Embryonic facial prominence (tissue), 1 donor: ENCODE measurements at regions not wholly inside any gene's neighbourhood (a gene's known extent, or its start where the extent isn't known, plus 50 kb on each side); places are given as distances from the start of the nearest gene placed in this dataset.

Experiments
- DNase-seq: peaks from one replicate; pipeline ENCODE4 v3.0.0-alpha.2; 2016; ENCODE audit errors: extremely low spot score

DNA sequence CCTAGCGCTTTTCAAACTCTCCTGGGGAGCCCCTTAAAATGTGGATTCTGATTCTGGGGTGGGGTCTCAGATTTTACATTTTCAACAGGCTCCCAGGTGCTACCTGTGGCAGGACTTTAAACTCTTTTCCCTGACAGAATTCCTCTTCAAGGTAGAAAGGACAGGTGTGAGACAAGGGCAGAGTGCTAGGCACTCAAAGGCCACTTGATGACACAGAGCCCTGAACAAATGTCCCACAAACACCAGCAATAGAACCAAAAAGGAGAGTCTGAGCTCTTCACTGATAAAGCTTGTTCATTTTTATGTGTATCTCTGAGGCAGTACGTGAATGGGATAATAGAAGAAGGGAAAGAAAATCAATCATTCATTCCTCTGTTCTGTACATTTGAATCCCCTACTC lies 77.7 kb upstream of the PELI1 start:
- DNase-seq: no peak

DNA sequence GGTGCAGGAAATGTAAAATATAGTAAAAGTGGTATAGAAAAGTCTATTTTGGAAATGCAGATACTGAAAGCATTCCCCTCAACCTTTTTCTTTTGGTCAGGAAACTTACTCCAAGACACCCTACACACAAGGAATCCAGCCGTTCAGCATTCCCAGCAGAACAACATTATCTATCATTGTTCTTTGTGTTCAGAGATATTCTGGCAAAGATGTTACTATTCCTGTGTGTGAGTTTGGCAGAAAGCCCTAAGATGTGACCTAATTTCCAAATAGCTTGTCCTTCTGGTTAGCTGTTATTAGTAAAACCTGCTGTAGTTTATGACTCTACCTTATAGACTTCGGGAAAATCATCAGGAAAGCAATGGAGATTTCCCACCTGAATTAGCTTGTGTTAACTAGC lies 78.1 kb upstream of the PELI1 start:
- no peak for DNase-seq

DNA sequence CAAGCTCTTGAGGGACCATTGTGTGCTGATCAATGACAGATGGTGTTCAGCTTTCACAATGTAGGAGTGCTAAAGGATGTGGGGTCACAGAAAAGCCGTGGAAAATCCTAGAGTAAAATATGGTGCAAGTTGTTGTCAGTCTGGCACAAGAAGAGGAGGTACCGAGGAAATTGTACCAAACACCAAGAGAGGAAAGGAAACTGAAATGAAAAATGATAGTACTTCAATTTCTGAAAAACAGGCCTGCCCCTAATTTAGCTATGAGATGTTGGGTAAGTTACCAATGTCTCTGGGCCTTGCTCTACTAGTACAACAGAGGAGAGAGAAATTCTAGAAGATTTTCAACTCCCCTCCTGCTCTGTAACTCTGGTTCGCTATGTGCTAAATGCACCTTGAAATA lies 78.8 kb upstream of the PELI1 start:
- no peak for DNase-seq

DNA sequence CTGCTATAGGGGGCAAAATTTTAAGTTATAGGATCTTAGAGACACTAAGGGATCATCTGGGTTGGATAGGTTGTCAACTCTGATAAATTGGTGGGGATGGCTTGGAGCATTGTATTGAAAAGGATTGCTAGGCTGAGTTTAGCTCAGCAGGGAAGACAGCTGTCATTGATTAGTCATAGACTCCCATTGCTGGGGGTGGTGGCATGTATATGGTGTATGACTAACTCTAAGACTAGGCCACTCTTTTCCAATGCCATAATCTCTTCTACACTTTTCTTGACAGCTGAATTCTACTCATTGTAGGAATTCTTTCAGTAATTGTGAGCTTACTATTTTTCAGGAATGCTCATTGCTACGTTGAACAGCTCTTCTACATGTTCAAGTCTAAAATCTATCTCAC lies 81.3 kb upstream of the PELI1 start:
- DNase-seq: no peak

DNA sequence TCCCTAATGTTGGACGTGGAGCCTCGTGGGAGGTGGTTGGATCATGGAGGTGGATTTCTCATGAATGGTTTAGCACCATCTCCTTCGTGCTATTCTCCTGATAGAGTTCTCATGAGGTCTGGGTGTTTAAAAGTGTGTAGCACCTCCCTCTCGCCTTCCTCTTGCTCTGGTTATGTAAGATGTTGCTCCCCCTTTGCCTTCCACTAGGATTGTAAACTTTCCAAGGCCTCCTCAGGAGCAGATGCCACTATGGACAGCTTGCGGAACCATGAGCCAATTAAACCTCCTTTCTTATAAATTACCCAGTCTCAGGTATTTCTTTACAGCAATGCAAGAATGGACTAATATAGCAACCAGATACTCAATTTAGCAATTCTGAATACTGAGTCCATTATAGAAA lies 82.4 kb upstream of the PELI1 start:
- no peak for DNase-seq

DNA sequence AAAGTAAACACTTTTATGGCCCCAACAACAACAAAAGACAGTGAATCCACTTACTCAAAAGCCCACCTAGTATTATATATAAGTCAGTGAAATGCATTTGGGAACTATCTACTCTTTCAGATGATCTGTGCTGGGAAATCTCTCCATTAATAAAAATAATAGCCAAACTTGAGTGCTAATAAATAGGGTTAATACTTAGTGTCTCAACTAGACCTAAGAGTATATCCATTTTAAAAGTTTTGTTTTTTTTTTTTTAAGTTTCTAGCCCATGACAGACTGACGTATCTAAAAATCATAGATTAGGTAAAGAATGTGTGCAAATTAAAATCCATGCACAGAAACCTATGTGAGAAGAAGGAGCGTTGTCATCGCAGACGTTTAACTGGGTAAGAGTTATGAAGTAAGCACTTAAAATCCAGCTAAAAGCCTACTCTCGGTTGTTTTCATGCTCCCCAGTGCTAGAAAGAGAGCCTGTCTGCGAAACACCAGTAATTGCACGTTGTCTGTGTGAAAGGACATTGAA lies 83.4 kb upstream of the PELI1 start:
- DNase-seq: no peak

DNA sequence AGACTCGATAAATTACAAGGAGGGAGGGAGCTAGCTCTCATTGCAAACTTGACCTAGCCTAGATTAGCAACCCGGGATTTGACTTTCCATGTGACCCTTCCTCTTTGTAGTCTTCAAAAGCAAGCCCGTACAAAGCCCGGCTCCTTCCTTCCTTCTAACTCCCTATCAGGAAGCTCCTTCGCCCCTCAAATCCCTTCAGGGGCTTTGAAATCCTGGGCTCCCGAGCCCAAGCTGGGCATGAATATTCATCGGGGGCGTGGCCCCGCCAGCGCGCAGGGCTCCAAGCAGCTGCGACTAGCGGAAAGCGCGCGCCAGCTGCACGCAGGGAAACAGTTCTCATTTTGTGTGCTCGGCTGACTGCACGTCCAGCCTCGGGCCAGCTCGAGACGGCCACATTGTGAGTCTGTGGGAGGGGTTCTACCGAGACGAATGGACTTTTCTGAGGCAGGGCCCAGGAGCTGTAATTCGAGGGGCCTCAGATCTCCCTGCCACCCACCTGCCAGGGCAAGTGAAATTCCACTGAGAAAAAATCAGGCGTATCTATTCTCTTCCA lies 84.0 kb upstream of the PELI1 start:
- DNase-seq: peak; percentile 64

DNA sequence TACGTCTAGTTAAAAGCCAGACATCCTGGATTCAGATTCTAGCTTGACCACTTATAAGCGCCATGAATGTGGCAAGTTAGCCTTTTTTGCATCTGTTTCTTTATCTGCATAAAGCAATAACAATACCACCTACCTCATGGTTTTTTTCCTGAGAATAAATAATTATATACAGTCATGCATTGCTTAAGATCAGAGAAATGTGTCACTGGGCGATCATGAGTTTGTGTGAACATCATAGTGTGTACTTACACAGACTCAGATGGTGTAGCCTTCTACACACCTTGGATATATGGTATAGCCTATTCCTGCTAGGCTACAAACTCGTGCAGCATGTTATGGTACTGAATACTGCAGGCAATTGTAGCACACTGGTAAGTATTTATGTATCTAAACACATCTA lies 84.7 kb upstream of the PELI1 start:
- DNase-seq: no peak

DNA sequence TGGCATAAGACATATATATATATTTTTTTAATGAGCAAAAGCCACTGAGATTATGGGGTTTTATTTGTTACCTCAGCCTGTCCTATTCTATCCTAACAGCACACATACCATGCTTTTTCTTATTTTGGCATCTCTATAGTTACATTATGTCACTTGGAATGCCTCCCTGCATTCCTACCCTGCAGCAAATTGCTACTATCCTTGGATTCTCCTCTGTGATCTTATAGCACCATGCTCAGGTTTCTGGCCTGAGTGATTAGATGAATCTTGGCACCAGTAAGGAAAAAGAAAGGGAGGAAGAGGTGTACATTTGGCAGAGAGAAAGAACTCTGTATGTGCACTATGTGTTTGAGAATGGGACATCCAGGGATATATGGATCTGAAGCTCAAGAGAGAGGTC lies 86.3 kb upstream of the PELI1 start:
- no peak for DNase-seq

DNA sequence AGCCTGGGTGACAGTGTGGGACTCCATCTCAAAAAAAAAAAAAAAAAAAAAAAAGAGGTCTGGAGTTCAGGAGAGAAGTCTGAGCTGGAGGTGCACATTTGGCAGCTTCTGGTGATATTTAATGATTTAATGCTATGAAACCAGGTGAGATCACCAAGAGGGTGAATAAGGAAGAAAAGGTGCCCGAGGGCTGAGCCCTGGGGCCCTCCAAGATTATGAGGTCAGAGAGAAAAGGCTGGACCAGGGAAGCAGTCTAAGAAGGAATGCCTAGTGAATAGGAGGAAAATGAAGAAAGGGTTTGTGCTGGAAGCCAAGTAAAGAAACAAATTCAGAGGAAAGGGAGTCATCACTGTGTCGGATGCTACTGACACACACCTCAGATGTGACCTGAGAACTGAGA lies 88.0 kb upstream of the PELI1 start:
- DNase-seq: no peak

DNA sequence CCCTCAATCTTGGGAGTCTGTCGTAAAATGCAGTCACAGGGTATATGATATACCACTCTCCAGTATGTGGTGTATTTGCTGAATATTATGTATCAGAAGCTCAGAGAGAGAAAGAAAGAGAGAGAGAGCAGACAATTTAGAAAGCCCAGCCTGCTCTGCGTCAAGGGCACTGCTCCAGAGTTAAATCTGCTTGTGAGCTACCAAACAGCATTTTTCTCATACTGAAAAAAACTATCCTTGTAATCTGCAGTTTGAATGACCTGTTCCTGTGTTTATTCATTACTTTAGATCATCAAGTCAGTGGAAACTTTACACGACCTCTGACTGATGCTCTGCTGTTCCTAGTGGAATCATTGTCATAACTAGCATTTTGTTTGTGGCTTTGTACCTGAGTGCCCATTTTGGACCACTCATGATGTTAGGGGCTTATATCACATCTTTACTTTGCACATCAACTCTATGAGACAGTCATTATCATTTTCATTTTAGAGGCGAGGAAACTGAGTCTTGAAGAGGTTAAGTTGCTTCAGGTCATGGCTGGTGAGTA lies 89.2 kb upstream of the PELI1 start:
- no peak for DNase-seq

DNA sequence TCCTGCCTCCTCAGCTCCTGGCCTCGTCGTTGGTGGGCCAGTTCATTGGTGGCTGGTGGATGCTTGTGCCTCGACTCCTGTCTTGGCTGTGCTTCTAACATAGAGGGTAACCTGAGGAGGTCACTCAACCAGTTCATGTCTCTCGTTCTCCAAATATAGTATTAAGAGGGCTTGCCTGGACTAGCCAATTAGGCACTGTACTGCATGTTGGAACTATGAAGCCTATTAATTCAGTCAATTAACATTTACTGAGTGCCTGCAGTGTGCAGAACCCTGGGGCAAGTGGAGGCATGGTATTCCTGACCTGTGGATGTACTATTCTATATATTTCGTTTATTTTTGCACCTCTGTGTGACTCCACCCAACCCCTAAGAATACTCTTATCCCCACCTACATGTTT lies 89.9 kb upstream of the PELI1 start:
- no peak for DNase-seq

DNA sequence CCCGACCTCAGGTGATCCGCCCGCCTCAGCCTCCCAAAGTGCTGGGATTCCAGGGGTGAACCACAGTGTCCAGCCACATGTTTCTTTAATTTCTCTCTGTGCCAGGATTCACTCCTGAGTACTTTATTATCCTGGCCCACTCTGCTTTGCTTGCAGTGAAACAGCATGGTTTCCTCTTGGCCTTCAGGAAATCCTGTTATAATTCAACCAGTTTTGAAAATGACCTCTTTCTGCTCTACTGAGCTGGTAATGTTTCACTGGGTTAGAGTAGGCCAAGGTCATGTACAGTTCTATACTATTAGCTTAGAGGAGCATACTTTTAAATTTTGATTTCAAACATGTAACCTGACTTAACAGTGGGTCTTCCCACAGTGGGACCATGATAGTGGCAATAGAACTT lies 90.6 kb upstream of the PELI1 start:
- DNase-seq: no peak

DNA sequence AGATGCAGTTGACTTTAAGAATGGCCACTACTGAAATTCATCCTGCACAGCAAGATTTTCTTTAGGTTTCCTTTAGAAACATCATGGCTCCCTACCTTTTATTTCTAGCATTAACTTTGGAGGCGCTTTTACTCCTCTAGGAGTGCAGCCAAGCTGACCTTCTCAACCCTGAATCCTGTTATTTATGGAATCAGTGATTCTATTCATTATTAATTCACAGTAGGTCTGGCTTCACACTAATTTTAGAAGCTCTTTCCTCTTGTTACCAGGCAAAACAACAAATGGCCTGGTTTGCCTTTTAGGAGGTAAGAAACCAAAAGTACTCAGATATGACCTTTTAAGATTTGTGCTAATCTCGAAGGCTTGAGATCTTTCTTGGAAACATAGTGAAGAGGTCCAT lies 93.0 kb upstream of the PELI1 start:
- DNase-seq: no peak

DNA sequence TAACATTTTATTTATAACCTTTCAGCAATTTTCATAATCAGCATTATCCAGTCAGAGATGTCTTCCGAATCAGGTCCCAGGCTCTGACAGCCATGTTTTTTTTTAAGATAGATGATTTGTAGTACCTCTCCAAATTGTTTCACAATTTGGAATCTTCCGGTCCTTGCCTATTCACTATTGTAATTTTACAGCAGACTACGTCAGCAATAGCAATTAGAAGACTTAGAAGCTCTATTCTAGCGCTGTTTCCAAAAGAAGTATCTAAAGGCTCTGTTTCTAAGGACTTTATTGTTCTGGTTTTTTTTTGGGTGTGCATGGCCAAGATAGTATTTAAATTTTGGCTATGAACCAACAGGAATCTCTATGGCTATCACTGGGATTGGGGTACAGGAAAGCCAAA lies 94.6 kb upstream of the PELI1 start:
- no peak for DNase-seq

DNA sequence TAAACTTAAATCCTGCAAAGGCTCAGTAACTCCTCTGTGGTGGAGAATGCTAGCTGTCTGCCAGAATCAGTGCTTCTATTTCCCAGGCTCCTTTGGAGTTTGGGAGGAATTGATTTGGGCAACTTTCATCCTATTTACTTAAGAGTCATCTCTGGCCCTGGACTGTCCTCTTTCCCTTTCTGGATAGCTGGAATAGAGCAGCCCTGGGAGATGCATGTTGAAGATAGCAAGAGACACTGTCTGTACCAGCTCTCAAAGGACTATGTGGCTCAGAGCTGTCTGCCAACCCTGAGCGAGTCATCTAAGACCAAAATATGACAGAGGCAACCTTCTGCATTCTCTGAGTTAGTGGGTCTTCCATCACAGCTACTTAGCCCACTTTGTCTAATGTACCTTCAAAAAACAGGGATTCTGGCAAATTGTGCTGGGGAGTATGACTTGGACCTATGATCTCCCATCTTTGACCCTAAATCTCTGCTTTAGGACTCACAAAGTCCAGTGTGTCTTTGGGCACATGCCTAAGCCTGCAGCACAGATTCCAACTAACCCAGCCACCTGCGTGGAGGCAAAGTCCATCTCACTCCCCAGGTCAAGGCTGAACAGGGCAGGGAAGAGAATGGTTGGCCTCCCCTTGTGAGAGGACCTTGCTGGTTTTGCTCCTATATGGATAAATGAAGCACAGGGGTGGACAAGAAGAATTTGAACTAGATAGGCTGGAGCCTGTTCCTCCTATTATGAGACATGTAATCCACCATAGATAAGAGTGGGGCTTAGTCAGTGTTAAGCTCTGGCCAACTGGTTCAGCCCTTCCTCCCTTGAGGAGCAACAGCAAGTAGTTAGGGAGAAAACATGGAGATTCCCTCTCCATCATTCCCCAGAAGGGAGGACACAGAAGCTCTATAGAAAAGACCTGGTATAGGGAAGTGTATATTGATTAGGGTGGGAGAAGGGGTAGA lies 99.1 kb upstream of the PELI1 start:
- DNase-seq: no peak

DNA sequence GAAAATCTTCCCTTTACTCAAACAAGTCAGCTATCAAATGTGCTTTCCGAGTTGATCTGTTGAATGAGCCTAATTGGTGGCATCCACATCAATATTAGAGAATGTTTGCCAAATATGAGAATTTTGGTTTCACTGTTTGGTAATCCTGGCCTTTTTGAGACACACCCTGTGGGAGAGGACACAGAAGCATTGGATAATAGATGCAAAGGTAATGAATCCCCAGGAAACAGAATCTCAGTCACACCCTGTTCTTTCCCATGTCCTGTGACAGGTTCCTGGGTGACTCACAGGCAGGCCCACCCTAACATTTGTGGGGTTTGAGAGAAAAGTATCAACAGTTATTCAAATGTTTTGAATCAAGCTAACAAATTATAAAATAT lies 99.8 kb upstream of the PELI1 start:
- no peak for DNase-seq

DNA sequence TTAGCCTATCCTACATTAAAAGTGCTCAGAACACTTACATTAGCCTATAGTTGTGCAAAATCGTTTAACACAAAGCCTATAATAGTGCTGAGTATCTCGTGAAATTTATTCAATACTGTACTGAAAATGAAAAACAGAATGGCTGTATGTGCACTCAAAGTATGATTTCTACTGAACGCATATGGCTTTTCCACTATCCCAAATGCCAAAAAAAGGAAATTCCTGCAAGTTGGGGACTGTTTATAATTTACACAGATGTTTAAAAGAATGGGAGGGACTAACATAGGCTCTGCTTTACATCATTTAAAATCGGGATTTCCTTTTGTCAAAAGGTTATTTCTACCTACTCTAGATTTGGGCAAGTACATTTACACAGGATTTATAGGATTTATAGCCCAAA lies 101.4 kb upstream of the PELI1 start:
- DNase-seq: no peak

DNA sequence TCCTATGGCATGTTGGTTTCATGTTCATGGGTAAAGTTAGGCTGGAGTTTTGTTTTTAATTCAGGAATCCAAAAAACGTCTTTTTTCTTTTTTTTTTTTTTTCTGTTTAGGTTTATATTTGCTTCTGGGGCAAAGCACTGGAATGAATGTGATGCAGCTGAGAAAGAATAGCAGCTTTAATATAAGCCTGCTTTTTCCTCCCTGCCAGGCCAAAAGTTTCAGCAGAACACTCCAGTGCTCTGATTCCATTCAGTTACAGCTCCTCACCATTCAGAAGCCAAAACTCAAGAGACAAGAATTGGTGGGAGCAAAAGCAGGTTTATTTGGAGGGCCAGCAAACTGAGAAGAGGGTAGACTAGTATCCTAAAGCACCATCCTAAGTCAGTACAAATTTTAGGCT lies 102.7 kb upstream of the PELI1 start:
- no peak for DNase-seq

DNA sequence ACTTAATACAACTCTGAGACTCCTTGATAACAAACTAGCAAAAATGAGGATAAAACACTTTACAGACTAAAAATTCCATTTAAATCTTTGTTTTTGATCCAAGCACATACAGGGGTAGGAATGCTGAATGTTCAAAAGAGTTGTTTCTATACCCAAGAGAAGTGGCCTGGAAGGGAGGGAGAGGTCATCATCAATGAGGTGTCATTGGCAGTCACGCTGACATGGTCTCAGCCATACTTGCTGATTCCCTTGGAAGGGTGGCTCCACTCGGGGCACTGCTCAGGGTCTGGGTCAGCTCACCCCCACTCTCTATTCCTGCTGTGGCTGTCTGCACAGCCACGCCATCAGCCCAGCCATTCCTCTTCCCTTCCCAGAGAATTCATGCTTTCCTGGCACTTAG lies 105.2 kb upstream of the PELI1 start:
- no peak for DNase-seq

DNA sequence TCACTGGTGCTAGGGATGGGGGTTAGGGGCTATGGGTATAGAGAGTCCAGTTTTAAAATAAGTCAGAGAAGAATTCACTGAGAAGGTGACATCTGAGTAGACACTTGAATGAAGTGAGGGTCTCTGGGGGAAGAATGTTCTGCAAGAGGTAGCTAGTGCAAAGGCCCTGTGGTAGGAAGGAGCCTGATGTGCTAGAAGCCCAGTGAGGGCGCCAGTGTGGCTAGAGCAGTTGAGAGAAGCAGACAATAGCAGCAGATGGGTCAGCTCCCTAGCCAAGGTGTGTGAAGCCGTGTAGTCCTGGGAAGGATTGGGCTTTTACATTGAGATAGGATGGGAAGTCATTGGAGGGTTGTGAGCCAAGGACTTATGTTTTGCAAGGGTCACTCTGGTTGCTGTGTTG lies 105.8 kb upstream of the PELI1 start:
- no peak for DNase-seq

DNA sequence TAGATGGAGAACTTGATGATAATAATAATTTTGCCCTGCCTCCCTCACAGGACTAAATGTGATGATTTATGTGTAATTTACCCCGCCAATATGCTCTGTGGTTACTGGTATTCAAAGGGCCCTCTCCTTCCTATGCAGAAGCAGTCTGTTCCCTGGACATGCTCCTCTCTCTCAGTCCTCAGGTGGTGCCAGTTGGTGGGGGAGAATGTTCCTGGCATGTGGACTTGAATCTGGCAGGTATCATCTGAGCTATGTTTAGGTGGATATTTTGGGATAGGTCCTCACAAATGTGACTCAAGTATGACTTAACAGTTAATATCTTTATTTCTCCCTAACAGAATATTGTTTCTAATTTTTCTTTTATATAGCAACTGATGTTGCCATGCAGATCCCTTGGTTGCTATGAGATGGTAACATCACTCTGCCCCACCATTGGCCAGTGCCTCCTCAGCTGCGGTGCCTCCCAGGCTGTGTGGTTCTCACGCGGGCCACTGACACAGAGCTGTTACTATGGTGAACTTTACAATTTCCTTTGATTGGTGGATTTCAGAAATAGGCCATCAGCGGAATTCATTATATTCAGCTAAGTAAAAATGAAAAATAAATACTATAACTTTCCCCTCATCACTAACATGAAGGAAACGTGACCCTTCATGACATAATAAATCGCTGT lies 106.7 kb upstream of the PELI1 start:
- no peak for DNase-seq
